MM.1S (cell line): ENCODE measurements at regions not wholly inside any gene's neighbourhood (a gene's known extent, or its start where the extent isn't known, plus 50 kb on each side); places are given as distances from the start of the nearest gene placed in this dataset.

Source experiments
- DNase-seq: peaks from one replicate; pipeline ENCODE4 v3.0.0-alpha.2; 2015
- H2AFZ ChIP-seq: fragments of 300-600 bp; sonication (generic); 2 replicates; pipeline ENCODE4 v1.6.0; 2016; ENCODE audit warnings: antibody characterized with exemption, low read length
- H3F3A ChIP-seq: fragments of 300-600 bp; sonication (generic); 2 replicates; pipeline ENCODE4 v1.6.1; 2016; ENCODE audit warnings: mild to moderate bottlenecking, antibody characterized with exemption, low read length, moderate library complexity, mixed read lengths; ENCODE audit not compliant: insufficient read depth
- H3K27ac ChIP-seq: fragments of 300-600 bp; sonication (generic); 2 replicates; pipeline ENCODE4 v1.5.1; 2016; ENCODE audit warnings: mild to moderate bottlenecking, low read length
- H3K27me3 ChIP-seq: fragments of 300-600 bp; sonication (generic); replicated peaks from 2 replicates; pipeline ENCODE4 v1.6.0; 2016; ENCODE audit warnings: low read length; ENCODE audit not compliant: insufficient read depth
- H3K36me3 ChIP-seq: fragments of 300-600 bp; sonication (generic); replicated peaks from 2 replicates; pipeline ENCODE4 v1.6.1; 2016; ENCODE audit warnings: mild to moderate bottlenecking, low read length, mixed read lengths; ENCODE audit not compliant: insufficient read depth
- H3K4me1 ChIP-seq: fragments of 300-600 bp; sonication (generic); 2 replicates; pipeline ENCODE4 v1.6.1; 2016; ENCODE audit warnings: low read length, mixed read lengths
- H3K4me2 ChIP-seq: fragments of 300-600 bp; sonication (generic); 2 replicates; pipeline ENCODE4 v1.6.0; 2016; ENCODE audit warnings: low read depth, low read length
- H3K4me3 ChIP-seq: fragments of 300-600 bp; sonication (generic); 2 replicates; pipeline ENCODE4 v1.5.1; 2016; ENCODE audit warnings: low read length, mixed read lengths
- H3K79me2 ChIP-seq: fragments of 300-600 bp; sonication (generic); 2 replicates; pipeline ENCODE4 v1.6.1; 2016; ENCODE audit warnings: mixed run types, low read length, mixed read lengths
- H3K9ac ChIP-seq: fragments of 300-600 bp; sonication (generic); 2 replicates; pipeline ENCODE4 v1.6.1; 2016; ENCODE audit warnings: low read length, mixed read lengths
- H3K9me2 ChIP-seq: fragments of 300-600 bp; sonication (generic); replicated peaks from 2 replicates; pipeline ENCODE4 v1.6.1; 2016; ENCODE audit warnings: mild to moderate bottlenecking, low read length, mixed read lengths; ENCODE audit not compliant: insufficient read depth
- H3K9me3 ChIP-seq: fragments of 300-600 bp; sonication (generic); replicated peaks from 2 replicates; pipeline ENCODE4 v1.6.1; 2016; ENCODE audit warnings: mild to moderate bottlenecking, low read length, mixed read lengths; ENCODE audit not compliant: insufficient read depth
- H4K20me1 ChIP-seq: fragments of 300-600 bp; sonication (generic); 2 replicates; pipeline ENCODE4 v1.6.1; 2016; ENCODE audit warnings: mild to moderate bottlenecking, low read length, moderate library complexity, mixed read lengths; ENCODE audit not compliant: insufficient read depth
- CTCF ChIP-seq: fragments of 300-600 bp; sonication (generic); IDR thresholded peaks from 2 replicates; pipeline ENCODE4 v1.5.1; 2016; ENCODE audit warnings: antibody characterized with exemption, low read length, mixed read lengths
- EZH2 ChIP-seq: fragments of 300-600 bp; sonication (generic); optimal IDR thresholded peaks from 2 replicates; pipeline ENCODE3; 2017; ENCODE audit warnings: low read depth, mild to moderate bottlenecking, antibody characterized with exemption, low read length, mixed read lengths
- EZH2phosphoT487 ChIP-seq: fragments of 300-600 bp; sonication (generic); IDR thresholded peaks from 2 replicates; pipeline ENCODE4 v1.6.1; 2018; ENCODE audit warnings: antibody characterized with exemption, low read length

DNA sequence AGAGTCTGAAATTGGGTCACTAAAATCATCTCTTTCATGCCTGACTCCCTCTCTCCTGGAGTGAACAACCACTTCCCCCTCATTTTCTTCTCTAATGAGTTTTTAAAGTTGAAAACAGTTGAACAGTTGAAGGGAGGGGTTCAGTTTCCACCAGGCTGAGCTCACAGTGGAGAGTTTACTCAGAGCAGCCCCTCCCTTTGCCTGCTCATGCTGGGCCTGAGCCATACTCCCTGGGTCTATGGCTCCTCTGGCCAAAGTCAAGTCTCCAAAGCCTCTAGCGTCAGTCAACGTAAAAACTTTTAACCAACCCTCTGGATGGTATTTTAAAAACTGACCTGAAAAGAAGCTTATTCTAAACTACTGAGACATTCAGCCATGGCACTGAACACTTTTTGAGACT is 100.8 kb upstream of the RNPC3 start:
- Histone ChIP-seq H3K27ac (no peak overlapping the region), H3K27me3 (no peaks in the 10 kb centered on the region), H3K9ac (no peak overlapping the region), H3K4me2 (no peak overlapping the region), H3K4me3 (no peak overlapping the region), H3K9me3 (no peaks in the 10 kb centered on the region), H2AFZ (no peak overlapping the region), H3K9me2 (no peaks in the 10 kb centered on the region), H3F3A (no peaks in the 10 kb centered on the region), H4K20me1 (no peaks in the 10 kb centered on the region), H3K79me2 (no peaks in the 10 kb centered on the region), H3K36me3 (no peaks in the 10 kb centered on the region), H3K4me1 (no peaks in the 10 kb centered on the region)
- DNase-seq: no peak
- TF ChIP-seq EZH2 (no peak), CTCF (no peak), EZH2phosphoT487 (no peak)

DNA sequence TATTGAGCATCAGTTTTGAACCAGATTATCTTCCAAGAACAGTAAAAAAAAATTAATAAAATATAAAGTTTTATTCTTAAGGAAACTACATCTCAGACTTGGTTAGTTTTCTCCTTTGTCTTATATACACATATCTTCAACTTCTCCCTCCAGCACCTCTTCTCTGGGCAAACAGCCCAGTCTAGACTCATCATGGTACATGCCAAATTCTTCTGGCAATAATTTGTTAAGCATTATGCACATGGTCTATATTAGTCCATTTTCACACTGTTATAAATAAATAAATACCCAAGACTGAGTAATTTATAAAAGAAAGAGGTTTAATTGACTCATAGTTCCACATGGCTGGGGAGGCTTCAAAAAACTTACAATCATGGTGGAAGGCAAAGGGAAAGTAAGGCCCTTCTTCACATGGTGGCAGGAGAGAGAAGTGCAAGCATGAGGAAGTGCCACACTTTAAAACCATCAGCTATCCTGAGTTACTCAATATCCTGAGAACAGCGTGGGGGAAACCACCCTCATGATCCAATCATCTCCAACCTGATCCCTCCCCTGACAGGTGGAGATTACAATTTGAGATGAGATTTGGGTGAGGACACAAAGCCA is 108.7 kb upstream of the RNPC3 start:
- H4K20me1 ChIP-seq: no peaks in the 10 kb centered on the region
- H3K79me2 ChIP-seq: no peaks in the 10 kb centered on the region
- H2AFZ ChIP-seq: no peak overlapping the region
- DNase-seq: no peak
- no peaks in the 10 kb centered on the region for H3K9me2 ChIP-seq
- no peaks in the 10 kb centered on the region for H3F3A ChIP-seq
- no peaks in the 10 kb centered on the region for H3K36me3 ChIP-seq
- no peaks in the 10 kb centered on the region for H3K4me1 ChIP-seq
- no peaks in the 10 kb centered on the region for H3K27me3 ChIP-seq
- TF ChIP-seq EZH2phosphoT487 (no peak), EZH2 (no peak), CTCF (no peak)
- H3K4me3 ChIP-seq: no peak overlapping the region
- H3K9me3 ChIP-seq: no peaks in the 10 kb centered on the region
- no peak overlapping the region for H3K9ac ChIP-seq
- no peak overlapping the region for H3K27ac ChIP-seq
- H3K4me2 ChIP-seq: no peak overlapping the region

- TF ChIP-seq EZH2 (no peak), EZH2phosphoT487 (no peak), CTCF (no peak)
- no peaks in the 10 kb centered on the region for H3K79me2 ChIP-seq
- no peaks in the 10 kb centered on the region for H3K36me3 ChIP-seq
These were observed 137.6 kb upstream of the RNPC3 start for GRCh38 chr1:103387898-103388297.

More at GRCh38 chr1:103387898-103388297, 137.6 kb upstream of the RNPC3 start:
- H3K9me2 ChIP-seq: no peaks in the 10 kb centered on the region
- no peak overlapping the region for H2AFZ ChIP-seq
- H3K4me1 ChIP-seq: no peaks in the 10 kb centered on the region
- H3K27ac ChIP-seq: no peak overlapping the region
- no peak for DNase-seq
- H3K9ac ChIP-seq: no peak overlapping the region
- H3K9me3 ChIP-seq: no peaks in the 10 kb centered on the region
- no peak overlapping the region for H3K4me2 ChIP-seq
- no peaks in the 10 kb centered on the region for H4K20me1 ChIP-seq
- H3F3A ChIP-seq: no peaks in the 10 kb centered on the region
- H3K4me3 ChIP-seq: no peak overlapping the region
- H3K27me3 ChIP-seq: no peaks in the 10 kb centered on the region
